KOPT-K1 (cell line): ENCODE measurements at regions not wholly inside any gene's neighbourhood (a gene's known extent, or its start where the extent isn't known, plus 50 kb on each side); places are given as distances from the start of the nearest gene placed in this dataset.
"Not testable (repeated sequence)": the region's sequence is repeated elsewhere in the genome, so short reads cannot be mapped to it uniquely, and the experiment has no call there.

Source experiments
- H3K27ac ChIP-seq: fragments of 200-600 bp; sonication (generic); 2 replicates; pipeline ENCODE4 v1.5.1; 2016; ENCODE audit warnings: antibody characterized with exemption, mild to moderate bottlenecking, low read depth, low read length; ENCODE audit not compliant: poor library complexity, severe bottlenecking
- H3K36me3 ChIP-seq: fragments of 200-600 bp; sonication (generic); 2 replicates; pipeline ENCODE4 v1.5.1; 2017; ENCODE audit warnings: antibody characterized with exemption, mild to moderate bottlenecking, low read length, moderate library complexity; ENCODE audit not compliant: insufficient read depth
- H3K9me3 ChIP-seq: fragments of 200-600 bp; sonication (generic); 2 replicates; pipeline ENCODE4 v1.5.1; 2017; ENCODE audit warnings: antibody characterized with exemption, low read length, mild to moderate bottlenecking; ENCODE audit not compliant: insufficient read depth, poor library complexity, severe bottlenecking

GRCh38 chr13:65410791-65411190 is 1819.3 kb downstream of the PCDH9 start:
- no peaks in the 10 kb centered on the region for H3K36me3 ChIP-seq
- H3K9me3 ChIP-seq = no peaks in the 10 kb centered on the region
- no peak overlapping the region for H3K27ac ChIP-seq

DNA sequence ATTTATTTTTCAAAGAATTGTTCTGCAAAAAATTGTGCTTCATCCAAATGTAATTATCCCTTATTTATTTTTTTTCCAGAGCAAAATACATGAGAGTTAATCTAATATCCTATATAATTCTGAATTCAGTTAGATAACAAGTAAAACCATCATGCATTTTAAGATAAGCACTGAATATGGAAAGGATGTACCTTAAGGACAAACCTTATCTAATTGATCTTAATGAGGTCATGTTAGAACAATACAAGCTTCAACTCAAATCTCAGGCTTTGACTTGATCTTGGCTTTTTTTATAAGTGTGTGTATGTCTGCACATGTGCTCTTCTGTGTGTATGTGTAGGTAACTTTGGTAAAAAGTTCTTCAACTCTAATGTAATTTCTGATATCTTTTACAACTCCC is 1828.8 kb downstream of the PCDH9 start:
- Histone ChIP-seq H3K9me3 (no peaks in the 10 kb centered on the region), H3K27ac (no peak overlapping the region), H3K36me3 (no peaks in the 10 kb centered on the region)

DNA sequence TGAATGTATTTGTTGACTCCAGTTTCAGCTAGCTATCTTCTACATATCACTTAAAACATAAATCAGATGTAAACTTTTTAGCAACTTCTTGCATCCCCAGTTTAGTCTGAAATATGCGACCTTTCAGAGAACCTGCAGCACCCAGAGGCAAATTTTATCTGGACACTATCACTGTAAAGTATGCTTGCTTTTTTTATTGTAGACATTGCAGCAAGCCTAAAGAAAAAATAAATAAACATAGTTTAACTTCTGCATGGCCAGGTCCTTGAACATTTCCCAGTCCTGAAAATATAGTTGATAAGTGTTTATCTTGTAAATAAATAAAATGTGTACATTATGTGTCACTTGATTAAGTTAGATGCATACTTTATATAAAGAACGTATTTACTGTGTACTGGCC is 1829.4 kb downstream of the PCDH9 start:
- no peaks in the 10 kb centered on the region for H3K36me3 ChIP-seq
- H3K9me3 ChIP-seq = no peaks in the 10 kb centered on the region
- H3K27ac ChIP-seq = no peak overlapping the region

DNA sequence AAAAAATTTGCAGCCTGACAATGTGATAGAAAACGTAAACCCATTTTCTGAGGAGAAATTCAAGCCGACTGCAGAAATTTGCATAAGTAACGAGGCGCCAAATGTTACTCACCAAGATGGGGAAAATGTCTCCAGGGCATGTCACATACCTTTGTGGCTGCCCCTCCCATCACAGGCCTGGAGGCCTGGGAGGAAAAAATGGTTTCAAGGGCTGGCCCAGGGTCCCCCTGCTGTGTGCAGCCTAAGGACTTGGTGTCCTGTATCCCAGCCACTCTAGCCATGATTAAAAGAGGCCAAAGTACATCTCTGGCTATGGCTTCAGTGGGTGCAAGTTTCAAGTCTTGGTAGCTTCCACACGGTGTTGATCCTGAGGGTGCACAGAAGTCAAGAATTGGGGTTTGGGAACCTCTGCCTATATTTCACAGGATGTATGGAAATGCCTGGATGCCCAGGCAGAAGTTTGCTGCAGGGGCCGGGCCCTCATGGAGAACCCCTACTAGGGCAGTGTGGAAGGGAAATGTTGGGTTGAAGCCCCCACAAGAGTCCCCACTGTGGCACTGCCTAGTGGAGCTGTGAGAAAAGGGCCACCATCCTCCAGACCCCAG is 1842.3 kb downstream of the PCDH9 start:
- Histone ChIP-seq H3K27ac (no peak overlapping the region), H3K9me3 (peaks cover 15% of the 10 kb centered on the region), H3K36me3 (no peaks in the 10 kb centered on the region)

- no peaks in the 10 kb centered on the region for H3K9me3 ChIP-seq
- H3K36me3 ChIP-seq = no peaks in the 10 kb centered on the region
- H3K27ac ChIP-seq = no peak overlapping the region
Observed at GRCh38 chr13:65378943-65379519, 1851.1 kb downstream of the PCDH9 start.

GRCh38 chr13:65378484-65378883 is 1851.7 kb downstream of the PCDH9 start:
- Histone ChIP-seq H3K9me3 (no peaks in the 10 kb centered on the region), H3K36me3 (no peaks in the 10 kb centered on the region), H3K27ac (no peak overlapping the region)

- H3K27ac ChIP-seq = no peak overlapping the region
- no peaks in the 10 kb centered on the region for H3K9me3 ChIP-seq
- H3K36me3 ChIP-seq = no peaks in the 10 kb centered on the region
Observed at GRCh38 chr13:65368832-65369231, 1861.3 kb downstream of the PCDH9 start.

DNA sequence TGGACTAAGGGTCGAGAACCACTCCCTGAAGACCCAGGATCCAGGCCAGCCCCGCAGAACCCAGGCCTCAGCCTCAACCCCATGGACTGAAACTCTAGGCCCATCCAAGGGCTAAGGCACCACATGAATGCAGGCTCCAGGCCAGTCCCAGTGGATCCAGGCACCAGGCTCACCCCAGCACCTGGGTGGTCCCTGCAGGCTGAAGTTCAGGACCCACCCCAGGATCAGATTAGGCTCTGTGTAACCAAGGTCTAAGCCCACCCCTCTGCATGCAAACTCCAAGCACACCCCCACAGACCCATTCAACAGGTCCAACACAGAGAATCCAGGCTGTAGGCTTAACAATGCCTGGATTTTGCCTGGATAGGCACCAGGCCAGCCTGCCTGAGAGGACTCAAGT is 1876.2 kb downstream of the PCDH9 start:
- no peaks in the 10 kb centered on the region for H3K9me3 ChIP-seq
- no peak overlapping the region for H3K27ac ChIP-seq
- no peaks in the 10 kb centered on the region for H3K36me3 ChIP-seq

GRCh38 chr13:65353150-65353549 is 1877.0 kb downstream of the PCDH9 start:
- not testable (repeated sequence) for H3K27ac ChIP-seq, H3K9me3 ChIP-seq, H3K36me3 ChIP-seq

- H3K36me3 ChIP-seq = no peaks in the 10 kb centered on the region
- H3K27ac ChIP-seq = no peak overlapping the region
- H3K9me3 ChIP-seq = no peaks in the 10 kb centered on the region
Observed at GRCh38 chr13:65347420-65348030, 1882.6 kb downstream of the PCDH9 start.

DNA sequence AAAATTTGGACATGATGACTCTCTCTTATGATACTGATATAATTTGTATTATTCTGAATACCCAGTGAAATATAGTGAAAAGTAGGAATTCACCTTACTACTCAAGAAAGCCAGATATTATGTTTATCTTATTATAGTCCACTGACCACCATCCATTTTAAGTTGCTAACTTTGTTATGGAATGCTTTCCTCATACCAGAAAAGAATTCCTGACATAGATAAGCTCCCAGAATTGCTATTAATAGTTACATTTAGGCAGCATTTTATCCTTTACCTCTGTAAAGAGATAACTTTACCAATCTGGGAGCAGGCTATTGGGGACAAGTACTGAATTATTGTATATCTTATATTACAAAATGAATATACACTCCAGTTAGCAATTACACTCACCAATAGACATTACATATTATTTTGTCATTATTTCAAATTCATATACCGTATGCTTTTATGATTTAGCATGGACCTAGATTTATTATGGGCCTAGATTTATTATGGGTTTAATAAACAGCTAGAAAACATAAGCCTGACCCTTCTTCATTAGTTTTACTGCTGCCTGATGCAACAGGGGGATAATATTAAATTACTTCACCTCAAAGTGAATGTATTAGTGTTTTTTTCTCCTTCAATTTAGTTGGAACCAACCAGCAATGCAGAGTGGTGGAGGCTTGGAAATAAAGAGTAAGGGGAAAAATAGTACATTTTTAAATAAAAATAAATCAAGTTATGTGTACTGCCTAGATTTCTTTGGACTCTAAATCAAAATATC is 1886.1 kb downstream of the PCDH9 start:
- Histone ChIP-seq H3K9me3 (no peaks in the 10 kb centered on the region), H3K36me3 (no peaks in the 10 kb centered on the region), H3K27ac (no peak overlapping the region)

- no peak overlapping the region for H3K27ac ChIP-seq
- H3K36me3 ChIP-seq = no peaks in the 10 kb centered on the region
- H3K9me3 ChIP-seq = no peaks in the 10 kb centered on the region
Observed at GRCh38 chr13:65342541-65343337, 1887.4 kb downstream of the PCDH9 start.

- Histone ChIP-seq H3K9me3 (no peaks in the 10 kb centered on the region), H3K36me3 (no peaks in the 10 kb centered on the region), H3K27ac (no peak overlapping the region)
Observed at GRCh38 chr13:65339241-65339640, 1890.9 kb downstream of the PCDH9 start.

GRCh38 chr13:65336916-65337315 is 1893.2 kb downstream of the PCDH9 start:
- no peak overlapping the region for H3K27ac ChIP-seq
- no peaks in the 10 kb centered on the region for H3K36me3 ChIP-seq
- H3K9me3 ChIP-seq = no peaks in the 10 kb centered on the region
